Fibroblast of mammary gland (primary cell): ENCODE measurements at regions not wholly inside any gene's neighbourhood (a gene's known extent, or its start where the extent isn't known, plus 50 kb on each side); places are given as distances from the start of the nearest gene placed in this dataset.

Source experiments
- DNase-seq: peaks from one replicate; pipeline ENCODE4 v3.0.0-alpha.2; 2010; ENCODE audit warnings: low read depth
- H3K4me3 ChIP-seq: 2 replicates; pipeline ENCODE4 v1.5.1; 2011; ENCODE audit warnings: low read depth, mild to moderate bottlenecking, low read length, moderate library complexity; ENCODE audit not compliant: control insufficient read depth
- CTCF ChIP-seq: conservative IDR thresholded peaks from 2 replicates; pipeline ENCODE4 v1.5.1; 2011; ENCODE audit warnings: low read depth, low read length, inconsistent platforms; ENCODE audit not compliant: control insufficient read depth, insufficient read depth

- TF ChIP-seq CTCF = no peak
- no peak for DNase-seq
- H3K4me3 ChIP-seq = no peak overlapping the region
Measured at GRCh38 chr11:91091563-91091962, 868.7 kb upstream of the CHORDC1 start.

GRCh38 chr11:91086028-91086427 is 863.2 kb upstream of the CHORDC1 start:
- no peak overlapping the region for H3K4me3 ChIP-seq
- peak; percentile 42 for DNase-seq
- TF ChIP-seq CTCF = no peak

- no peak overlapping the region for H3K4me3 ChIP-seq
- DNase-seq = no peak
- no peak for TF ChIP-seq CTCF
Measured at GRCh38 chr11:91082255-91082654, 859.4 kb upstream of the CHORDC1 start.

GRCh38 chr11:91081440-91082043 is 858.7 kb upstream of the CHORDC1 start:
- TF ChIP-seq CTCF = no peak
- peak; percentile 76 for DNase-seq

GRCh38 chr11:91078221-91078620 is 855.4 kb upstream of the CHORDC1 start:
- H3K4me3 ChIP-seq = no peak overlapping the region
- TF ChIP-seq CTCF = no peak
- DNase-seq = no peak

More at GRCh38 chr11:91081440-91082043, 858.7 kb upstream of the CHORDC1 start:
- H3K4me3 ChIP-seq = no peak overlapping the region

GRCh38 chr11:91075032-91075695 is 852.3 kb upstream of the CHORDC1 start:
- no peak for DNase-seq
- H3K4me3 ChIP-seq = no peak overlapping the region
- no peak for TF ChIP-seq CTCF
